Liver (tissue), 8 donors: ENCODE measurements at regions not wholly inside any gene's neighbourhood (a gene's known extent, or its start where the extent isn't known, plus 50 kb on each side); places are given as distances from the start of the nearest gene placed in this dataset.

Source experiments
- DNase-seq: peaks from one replicate; pipeline ENCODE4 v3.0.0-alpha.2; 2017; ENCODE audit warnings: low spot score
- H3K27ac ChIP-seq, 2 donors: one replicate each; pipeline ENCODE4 v1.7.0; 2013; ENCODE audit warnings: inconsistent platforms in 2 of 2, low read length in 2 of 2, control low read depth in 1 of 2, low read depth in 1 of 2, mild to moderate bottlenecking in 1 of 2
- H3K27me3 ChIP-seq, 4 donors: one replicate each; pipeline versions ENCODE4 v1.6.1 to v1.7.0; 2013; ENCODE audit warnings: low read length in 3 of 4, inconsistent platforms in 1 of 4, mild to moderate bottlenecking in 1 of 4, moderate library complexity in 1 of 4; ENCODE audit not compliant: control insufficient read depth in 4 of 4, insufficient read depth in 4 of 4
- H3K36me3 ChIP-seq, 4 donors: one replicate each; pipeline versions ENCODE4 v1.6.1 to v1.7.0; 2013; ENCODE audit warnings: low read length in 3 of 4, mild to moderate bottlenecking in 3 of 4, low read depth in 1 of 4, moderate library complexity in 1 of 4; ENCODE audit not compliant: control insufficient read depth in 4 of 4, insufficient read depth in 3 of 4
- H3K4me1 ChIP-seq, 4 donors: one replicate each; pipeline versions ENCODE4 v1.6.1 to v1.7.0; 2013; ENCODE audit warnings: low read length in 3 of 4, mild to moderate bottlenecking in 3 of 4, moderate library complexity in 1 of 4; ENCODE audit not compliant: control insufficient read depth in 4 of 4, insufficient read depth in 4 of 4
- H3K4me3 ChIP-seq, 3 donors: one replicate each; pipeline versions ENCODE4 v1.6.1 to v1.7.0; 2013; ENCODE audit warnings: low read length in 3 of 3, control low read depth in 1 of 3, low read depth in 1 of 3, mild to moderate bottlenecking in 1 of 3
- H3K9ac ChIP-seq, 2 donors: one replicate each; pipeline ENCODE4 v1.7.0; 2013; ENCODE audit warnings: low read length in 2 of 2, mild to moderate bottlenecking in 2 of 2, moderate library complexity in 2 of 2, control low read depth in 1 of 2, low read depth in 1 of 2
- H3K9me3 ChIP-seq, 4 donors: one replicate each; pipeline versions ENCODE4 v1.6.1 to v1.7.0; 2013; ENCODE audit warnings: low read length in 3 of 4; ENCODE audit not compliant: control insufficient read depth in 4 of 4
- EGR1 ChIP-seq, 2 donors: IDR thresholded peaks; 2 replicates each; pipeline ENCODE4 v1.6.1; 2016 to 2018; ENCODE audit warnings: antibody characterized with exemption in 2 of 2, low read depth in 2 of 2
- FOXA1 ChIP-seq: IDR thresholded peaks from 2 replicates; pipeline ENCODE4 v1.6.1; 2016; ENCODE audit warnings: antibody characterized with exemption
- FOXA2 ChIP-seq: IDR thresholded peaks from 2 replicates; pipeline ENCODE4 v1.6.1; 2016; ENCODE audit warnings: antibody characterized with exemption
- GABPA ChIP-seq, 2 donors: IDR thresholded peaks in 1 of 2; conservative IDR thresholded peaks in 1 of 2; 2 replicates each; pipeline ENCODE4 v1.6.1; 2016; ENCODE audit warnings: antibody characterized with exemption in 2 of 2, mild to moderate bottlenecking in 1 of 2, moderate library complexity in 1 of 2
- HNF4G ChIP-seq: IDR thresholded peaks from 2 replicates; pipeline ENCODE4 v1.6.1; 2016; ENCODE audit warnings: antibody characterized with exemption
- JUND ChIP-seq, 2 donors: IDR thresholded peaks; 2 replicates each; pipeline ENCODE4 v1.6.1; 2016; ENCODE audit warnings: antibody characterized with exemption in 2 of 2
- NR2F2 ChIP-seq: IDR thresholded peaks from 2 replicates; pipeline ENCODE4 v1.6.1; 2016; ENCODE audit warnings: antibody characterized with exemption
- RAD21 ChIP-seq, 2 donors: IDR thresholded peaks; 2 replicates each; pipeline ENCODE4 v1.6.1; 2016; ENCODE audit warnings: antibody characterized with exemption in 2 of 2, mild to moderate bottlenecking in 2 of 2
- REST ChIP-seq: IDR thresholded peaks from 2 replicates; pipeline ENCODE4 v1.6.1; 2016; ENCODE audit warnings: antibody characterized with exemption, mild to moderate bottlenecking
- RXRA ChIP-seq, 2 donors: IDR thresholded peaks; 2 replicates each; pipeline ENCODE4 v1.6.1; 2017 to 2018; ENCODE audit warnings: antibody characterized with exemption in 2 of 2, mild to moderate bottlenecking in 1 of 2
- SP1 ChIP-seq: IDR thresholded peaks from 2 replicates; pipeline ENCODE4 v1.6.1; 2018; ENCODE audit warnings: antibody characterized with exemption, mild to moderate bottlenecking
- TAF1 ChIP-seq: conservative IDR thresholded peaks from 2 replicates; pipeline ENCODE4 v1.6.1; 2016; ENCODE audit warnings: antibody characterized with exemption, mild to moderate bottlenecking
- YY1 ChIP-seq: IDR thresholded peaks from 2 replicates; pipeline ENCODE4 v1.6.1; 2016; ENCODE audit warnings: antibody characterized with exemption, mild to moderate bottlenecking
- ZBTB33 ChIP-seq: IDR thresholded peaks from 2 replicates; pipeline ENCODE4 v1.6.1; 2016; ENCODE audit warnings: antibody characterized with exemption
- WGBS: extraction: QIAGEN DNeasy Blood & Tissue Kit; methylation state at CpG from one replicate; pipeline ENCODE4 v1.1.7; 2013; 5-methylcytosine and 5-hydroxymethylcytosine counted together
- TF ChIP-seq, protein P1 (sequence below): fragments of 150-350 bp; IDR thresholded peaks from 2 replicates; pipeline ENCODE4 v1.5.1; 2017; ENCODE audit warnings: improper control_type of control experiment, low read depth, low read length; ENCODE audit not compliant: missing input control
- TF ChIP-seq, protein P2 (sequence below): IDR thresholded peaks from 2 replicates; pipeline ENCODE4 v1.6.1; 2016; ENCODE audit warnings: antibody characterized with exemption
- TF ChIP-seq, protein P3 (sequence below): IDR thresholded peaks from 2 replicates; pipeline ENCODE4 v1.6.1; 2016; ENCODE audit warnings: antibody characterized with exemption
- donor health status: healthy.
- donor health status: healthy.
- donor health status: healthy.
- donor health status: healthy.
- donor health status: healthy.

DNA sequence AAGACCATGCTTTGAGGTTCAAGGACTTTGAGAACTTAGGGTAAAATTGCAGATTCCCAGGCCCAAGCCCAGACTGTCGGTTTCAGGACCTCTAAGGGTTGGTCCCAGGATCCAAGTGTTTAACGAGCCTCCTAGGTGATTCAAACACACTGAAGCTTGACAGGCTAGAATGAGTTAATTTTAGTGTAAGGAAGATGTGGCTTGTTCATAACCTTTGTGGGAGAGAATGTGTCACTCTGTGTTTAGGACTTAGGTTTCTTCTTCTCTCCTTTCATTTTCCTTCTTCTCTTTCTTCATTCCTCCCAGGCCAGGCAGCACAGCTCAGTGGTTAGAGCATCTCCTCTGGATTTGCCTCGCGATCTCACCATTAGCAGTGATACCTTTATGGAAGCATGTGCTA lies 104.8 kb upstream of the KCNG1 start:
- no peaks in the 10 kb centered on the region for H3K36me3 ChIP-seq
- TF ChIP-seq YY1 (no peak), REST (no peak), RXRA (IDR thresholded peaks at IDR 0.05) (no peak), FOXA2 (no peak), RAD21 (IDR thresholded peaks at IDR 0.05) (no peak), EGR1 (IDR thresholded peaks at IDR 0.05; ENCODE audit: low read depth in 2 of 2) (no peak)
- TF ChIP-seq, protein P1, sequence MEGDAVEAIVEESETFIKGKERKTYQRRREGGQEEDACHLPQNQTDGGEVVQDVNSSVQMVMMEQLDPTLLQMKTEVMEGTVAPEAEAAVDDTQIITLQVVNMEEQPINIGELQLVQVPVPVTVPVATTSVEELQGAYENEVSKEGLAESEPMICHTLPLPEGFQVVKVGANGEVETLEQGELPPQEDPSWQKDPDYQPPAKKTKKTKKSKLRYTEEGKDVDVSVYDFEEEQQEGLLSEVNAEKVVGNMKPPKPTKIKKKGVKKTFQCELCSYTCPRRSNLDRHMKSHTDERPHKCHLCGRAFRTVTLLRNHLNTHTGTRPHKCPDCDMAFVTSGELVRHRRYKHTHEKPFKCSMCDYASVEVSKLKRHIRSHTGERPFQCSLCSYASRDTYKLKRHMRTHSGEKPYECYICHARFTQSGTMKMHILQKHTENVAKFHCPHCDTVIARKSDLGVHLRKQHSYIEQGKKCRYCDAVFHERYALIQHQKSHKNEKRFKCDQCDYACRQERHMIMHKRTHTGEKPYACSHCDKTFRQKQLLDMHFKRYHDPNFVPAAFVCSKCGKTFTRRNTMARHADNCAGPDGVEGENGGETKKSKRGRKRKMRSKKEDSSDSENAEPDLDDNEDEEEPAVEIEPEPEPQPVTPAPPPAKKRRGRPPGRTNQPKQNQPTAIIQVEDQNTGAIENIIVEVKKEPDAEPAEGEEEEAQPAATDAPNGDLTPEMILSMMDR = no peak
- TF ChIP-seq, protein P2, sequence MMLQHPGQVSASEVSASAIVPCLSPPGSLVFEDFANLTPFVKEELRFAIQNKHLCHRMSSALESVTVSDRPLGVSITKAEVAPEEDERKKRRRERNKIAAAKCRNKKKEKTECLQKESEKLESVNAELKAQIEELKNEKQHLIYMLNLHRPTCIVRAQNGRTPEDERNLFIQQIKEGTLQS = no peak
- TF ChIP-seq, protein P3, sequence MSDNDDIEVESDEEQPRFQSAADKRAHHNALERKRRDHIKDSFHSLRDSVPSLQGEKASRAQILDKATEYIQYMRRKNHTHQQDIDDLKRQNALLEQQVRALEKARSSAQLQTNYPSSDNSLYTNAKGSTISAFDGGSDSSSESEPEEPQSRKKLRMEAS = no peak
- no peak overlapping the region for H3K27ac ChIP-seq
- 86% methylated on average over 4 of the region's 4 CpGs for WGBS
- peak; percentile 12 for DNase-seq
- H3K9ac ChIP-seq = no peak overlapping the region
- H3K4me1 ChIP-seq = no peaks in the 10 kb centered on the region
- H3K9me3 ChIP-seq = no peaks in the 10 kb centered on the region
- H3K4me3 ChIP-seq = no peak overlapping the region
- no peaks in the 10 kb centered on the region for H3K27me3 ChIP-seq

GRCh38 chr20:51126337-51126736 lies 103.4 kb upstream of the KCNG1 start:
- no peak overlapping the region for H3K27ac ChIP-seq
- no peak for DNase-seq
- no peaks in the 10 kb centered on the region for H3K4me1 ChIP-seq
- WGBS = 79% methylated on average over 3 of the region's 3 CpGs
- no peaks in the 10 kb centered on the region for H3K9me3 ChIP-seq
- H3K36me3 ChIP-seq = no peaks in the 10 kb centered on the region
- H3K27me3 ChIP-seq = peaks cover 0 to 3% (median 2%) of the 10 kb centered on the region in 4 donors
- H3K4me3 ChIP-seq = no peak overlapping the region
- TF ChIP-seq NR2F2 (no peak), TAF1 (no peak), ZBTB33 (no peak), HNF4G (no peak), REST (no peak), EGR1 (IDR thresholded peaks at IDR 0.05; ENCODE audit: low read depth in 2 of 2) (no peak), RAD21 (IDR thresholded peaks at IDR 0.05) (no peak), GABPA (IDR thresholded peaks at IDR 0.05 in 1 of 2, conservative IDR thresholded peaks at IDR 0.05 in 1 of 2) (no peak), SP1 (no peak), FOXA1 (no peak), RXRA (IDR thresholded peaks at IDR 0.05) (no peak), JUND (IDR thresholded peaks at IDR 0.05) (no peak)
- TF ChIP-seq, protein P2 = no peak
- TF ChIP-seq, protein P3 = no peak
- H3K9ac ChIP-seq = no peak overlapping the region
